ENCODE measurements at regions not wholly inside any gene's neighbourhood (a gene's known extent, or its start where the extent isn't known, plus 50 kb on each side); places are given as distances from the start of the nearest gene placed in this dataset.

- TF ChIP-seq CTCF (IDR thresholded peaks at IDR 0.05) (no peak), POLR2A (IDR thresholded peaks at IDR 0.05) (no peak)
These were observed 622.7 kb downstream of the RAB28 start for GRCh38 chr4:12861422-12861821.

Data from heart left ventricle (tissue), 13 donors.